ENCODE measurements at regions not wholly inside any gene's neighbourhood (a gene's known extent, or its start where the extent isn't known, plus 50 kb on each side); places are given as distances from the start of the nearest gene placed in this dataset.
"Not testable (repeated sequence)": the region's sequence is repeated elsewhere in the genome, so short reads cannot be mapped to it uniquely, and the experiment has no call there.

DNA sequence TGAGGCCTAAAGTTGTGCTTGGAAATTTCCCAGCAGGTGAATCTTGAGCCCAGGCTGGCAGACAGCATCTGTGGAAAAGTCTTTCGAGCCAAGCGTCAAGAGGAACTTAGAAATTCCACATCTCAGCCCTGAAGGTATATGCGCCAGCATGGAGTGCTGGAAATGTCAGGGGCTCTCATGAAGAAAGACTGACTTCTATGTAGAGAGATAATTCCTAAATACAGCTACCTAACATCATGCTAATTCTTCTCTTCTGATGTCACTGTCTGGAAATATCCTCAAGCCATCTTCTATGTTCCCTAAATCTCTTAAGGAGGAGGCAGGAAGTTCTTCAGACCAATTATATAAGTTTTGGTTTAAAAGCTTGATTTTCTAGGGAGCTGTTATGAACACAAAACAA lies 492.4 kb upstream of the MARCKS start:
- DNase-seq (ENCODE audit: low spot score), result no peak

DNA sequence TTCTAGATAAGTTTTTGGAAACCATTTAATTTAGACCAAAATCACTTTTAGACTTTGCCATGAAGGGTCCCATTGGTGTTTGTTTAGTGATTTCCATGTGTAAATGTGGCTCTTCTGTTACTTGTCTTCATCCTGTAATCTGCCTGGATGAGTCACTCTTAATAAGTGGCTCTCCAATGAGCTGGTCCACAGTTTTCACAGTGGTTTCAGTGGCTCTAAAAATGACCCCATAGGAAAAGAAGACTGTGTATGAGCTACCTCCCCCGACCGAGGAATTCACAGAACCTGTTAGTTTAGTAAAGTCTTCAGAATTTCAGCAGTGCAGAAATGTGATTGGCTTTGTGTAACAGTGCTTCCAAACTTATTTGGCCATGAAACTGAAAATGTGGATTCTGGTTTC lies 492.0 kb upstream of the MARCKS start:
- no peak for DNase-seq (ENCODE audit: low spot score)

DNA sequence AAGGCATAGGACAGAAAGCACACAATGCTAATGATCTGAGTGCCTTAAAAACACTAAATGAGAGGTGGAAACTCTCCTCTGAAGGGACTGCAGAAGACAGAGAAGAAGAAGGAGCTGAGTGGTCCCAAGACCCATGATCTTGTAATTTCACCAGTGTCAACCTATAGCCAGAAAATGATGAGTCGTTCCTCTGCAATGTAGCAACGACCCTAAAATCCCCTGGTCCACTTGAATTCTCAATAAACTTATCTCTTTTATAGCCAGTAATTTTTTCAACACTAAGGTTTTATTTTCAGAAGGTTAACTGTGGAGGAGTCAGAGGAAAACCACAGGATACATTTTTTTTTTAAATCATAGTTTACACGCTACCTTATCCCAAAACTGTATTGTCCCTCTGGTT lies 490.6 kb upstream of the MARCKS start:
- no peak for DNase-seq (ENCODE audit: low spot score)

DNA sequence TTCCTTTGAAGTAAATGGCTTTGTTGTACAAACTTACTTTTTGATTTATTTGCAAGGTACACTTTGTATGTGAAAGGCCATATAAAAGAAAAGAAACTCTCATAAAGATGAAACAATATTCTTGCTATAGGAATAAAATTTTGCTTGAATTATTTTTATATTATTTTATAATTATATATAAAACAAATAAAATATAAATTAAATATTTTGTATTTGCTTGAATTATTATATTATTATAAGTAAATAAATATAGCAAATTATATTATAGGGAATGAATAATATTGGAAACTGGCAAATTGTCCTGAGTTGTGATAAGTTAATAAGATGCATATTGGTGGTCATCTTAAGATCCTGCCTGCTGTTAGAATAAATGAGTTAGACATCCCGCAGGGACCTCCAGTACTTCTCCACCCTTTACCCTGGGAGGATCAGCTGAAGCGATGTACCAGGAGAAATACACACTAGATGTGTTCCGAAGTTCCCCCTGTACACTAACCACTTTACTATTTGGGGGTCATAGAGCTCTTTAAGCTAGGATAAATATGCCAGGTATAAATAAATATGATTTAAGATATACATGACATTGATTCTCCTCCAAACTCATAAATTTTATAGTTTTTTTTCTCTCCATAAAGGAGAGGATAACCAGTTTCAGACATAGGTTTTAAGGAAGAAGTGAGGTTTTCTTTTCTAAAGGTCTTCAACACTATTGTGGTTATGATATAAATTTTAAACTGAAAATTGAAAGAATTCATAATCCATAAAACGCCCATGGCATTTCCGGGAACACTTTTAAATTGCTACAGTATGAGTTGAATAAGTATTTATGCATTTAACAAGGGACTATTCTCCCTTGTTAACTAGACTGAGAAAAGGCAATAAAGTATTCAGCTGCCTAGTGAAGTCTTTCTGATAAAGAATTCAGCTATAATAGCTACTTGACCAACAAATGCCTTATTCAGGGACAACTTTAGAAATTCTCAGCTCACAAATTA lies 486.3 kb upstream of the MARCKS start:
- DNase-seq (ENCODE audit: low spot score), result no peak

DNA sequence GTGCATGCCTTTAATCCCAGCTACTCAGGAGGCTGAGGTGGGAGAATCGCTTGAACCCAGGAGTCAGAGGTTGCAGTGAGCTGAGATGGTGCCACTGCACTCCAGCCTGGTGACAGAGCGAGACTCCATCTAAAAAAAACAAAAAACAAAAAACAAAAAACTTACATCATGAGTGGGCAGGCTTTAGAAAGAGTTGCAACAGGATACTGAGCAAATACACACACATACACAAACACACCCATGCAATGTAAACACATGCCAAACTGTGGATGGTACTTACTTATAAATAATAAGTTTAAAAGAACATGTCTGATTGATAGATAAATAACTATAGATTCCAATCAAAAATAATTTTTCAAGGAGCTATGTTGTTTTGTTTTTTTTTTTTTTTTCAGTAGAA lies 481.7 kb upstream of the MARCKS start:
- DNase-seq (ENCODE audit: low spot score), result not testable (repeated sequence)

DNA sequence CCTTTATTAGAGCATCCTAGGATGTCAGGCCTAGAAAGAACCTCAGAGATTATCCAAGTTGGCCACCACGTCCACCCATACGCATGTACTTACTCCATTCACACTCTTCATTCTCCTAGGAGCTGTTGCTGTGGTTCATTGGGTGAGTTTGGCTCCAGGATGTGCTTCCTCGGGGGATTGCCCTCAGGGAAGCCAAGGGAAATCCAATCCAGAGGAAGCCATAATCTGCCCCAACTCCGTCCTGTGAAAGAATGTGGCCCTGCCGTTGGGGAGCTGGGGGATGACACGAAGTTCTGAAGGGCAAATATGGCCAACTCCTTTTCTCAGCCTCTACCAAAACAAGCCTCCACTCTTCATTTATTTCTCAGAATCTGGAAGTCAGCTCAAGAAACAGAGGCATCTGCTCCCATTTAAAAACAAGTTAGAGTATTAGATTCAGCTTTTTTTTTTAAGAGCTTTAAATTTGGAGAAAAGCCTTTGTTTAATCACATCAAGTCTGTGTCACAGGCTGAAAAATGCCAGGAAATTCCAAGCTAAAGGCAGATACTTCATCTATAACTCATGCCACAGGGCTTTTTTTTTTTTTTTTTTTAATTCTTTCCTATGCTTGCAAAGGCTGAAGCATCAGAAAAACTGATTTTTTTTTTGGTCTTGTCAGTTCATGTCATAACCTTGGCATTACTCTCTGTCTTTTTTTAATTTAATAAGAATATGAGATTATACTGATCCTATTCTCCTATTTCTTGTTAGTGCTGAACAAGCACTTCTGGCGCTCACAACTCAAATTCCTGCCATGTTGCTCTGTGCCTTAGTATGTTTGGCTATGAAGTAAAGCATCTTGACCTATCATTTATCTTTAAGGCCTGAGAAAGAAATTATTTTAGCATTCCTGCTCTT lies 480.9 kb upstream of the MARCKS start:
- DNase-seq (ENCODE audit: low spot score), result no peak

DNA sequence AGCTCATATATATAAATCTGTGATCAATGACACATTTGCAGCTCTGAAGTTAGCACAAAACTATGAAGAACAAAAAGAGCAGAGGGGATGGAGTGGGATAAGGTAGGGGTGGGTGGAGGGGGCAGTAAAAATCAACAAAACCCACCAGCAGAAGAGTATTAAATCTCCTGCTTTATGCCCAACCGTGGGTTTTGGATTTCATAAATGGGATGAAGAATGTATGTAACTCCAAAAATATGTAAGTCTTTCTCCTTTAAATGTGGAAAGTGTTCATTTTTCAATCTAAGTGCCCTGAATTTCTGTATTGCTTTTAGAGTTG lies 480.3 kb upstream of the MARCKS start:
- DNase-seq (ENCODE audit: low spot score), result no peak

DNA sequence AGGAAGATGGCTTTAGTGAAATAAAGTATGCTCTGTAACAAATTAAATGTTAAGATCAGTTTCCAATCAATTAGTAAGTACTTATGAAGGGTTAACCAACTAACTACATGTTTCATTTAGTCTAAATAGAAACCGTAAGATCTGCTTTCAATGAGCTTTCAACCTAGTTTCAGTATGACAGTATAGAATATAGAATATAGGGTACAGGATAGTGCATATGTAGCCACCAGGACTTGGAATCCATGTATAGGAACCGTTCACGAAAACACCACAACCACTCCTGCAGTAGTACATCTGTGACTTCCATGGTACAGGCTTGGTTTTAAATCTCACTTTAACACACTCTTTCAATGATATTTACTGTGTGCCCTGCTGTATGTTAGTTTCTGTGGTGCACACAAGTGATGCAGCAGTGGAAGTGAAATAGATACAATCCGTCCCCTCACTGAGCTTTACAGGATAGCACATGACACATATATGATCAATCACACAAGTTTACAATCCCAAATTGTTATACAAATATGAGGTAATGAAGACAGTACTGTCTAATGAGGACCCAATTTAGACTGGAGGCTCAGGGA lies 479.7 kb upstream of the MARCKS start:
- DNase-seq (ENCODE audit: low spot score), result no peak

DNA sequence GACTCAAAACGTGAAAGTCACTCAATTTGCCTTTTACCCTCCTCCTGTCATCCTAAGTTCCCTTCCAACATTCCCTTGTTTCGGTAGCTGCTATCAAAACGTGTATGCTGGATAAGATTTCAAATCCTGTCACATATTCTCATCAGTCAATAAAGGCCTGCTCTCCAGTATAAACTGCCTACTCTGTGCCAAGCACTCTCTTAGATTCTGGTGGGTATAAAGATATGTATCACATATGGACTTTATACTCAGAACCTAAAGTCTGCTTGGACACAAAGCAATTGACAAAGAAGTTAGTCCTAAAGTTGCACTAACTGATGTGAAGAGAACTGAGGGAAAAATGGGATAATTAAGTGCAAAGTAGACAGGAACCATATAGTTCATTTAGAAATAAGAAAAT lies 476.6 kb upstream of the MARCKS start:
- DNase-seq (ENCODE audit: low spot score), result no peak

DNA sequence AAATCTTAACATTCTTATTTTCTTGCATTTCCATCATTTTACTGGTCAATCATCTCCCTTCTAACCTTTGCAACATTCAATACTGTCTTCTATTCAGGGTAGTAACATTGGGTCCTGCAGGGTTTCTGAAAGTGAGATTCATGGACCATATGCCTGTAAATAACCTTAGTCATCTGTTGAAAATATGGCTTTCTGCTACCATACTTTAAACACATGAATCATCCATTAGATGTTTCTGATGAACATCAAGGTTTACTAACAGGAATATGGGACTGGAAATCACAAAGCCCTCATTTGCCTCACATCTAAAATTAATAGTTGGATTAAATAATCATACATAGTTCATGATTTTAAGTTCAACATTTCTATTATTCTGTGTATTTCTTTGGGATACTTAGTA lies 475.9 kb upstream of the MARCKS start:
- no peak for DNase-seq (ENCODE audit: low spot score)

DNA sequence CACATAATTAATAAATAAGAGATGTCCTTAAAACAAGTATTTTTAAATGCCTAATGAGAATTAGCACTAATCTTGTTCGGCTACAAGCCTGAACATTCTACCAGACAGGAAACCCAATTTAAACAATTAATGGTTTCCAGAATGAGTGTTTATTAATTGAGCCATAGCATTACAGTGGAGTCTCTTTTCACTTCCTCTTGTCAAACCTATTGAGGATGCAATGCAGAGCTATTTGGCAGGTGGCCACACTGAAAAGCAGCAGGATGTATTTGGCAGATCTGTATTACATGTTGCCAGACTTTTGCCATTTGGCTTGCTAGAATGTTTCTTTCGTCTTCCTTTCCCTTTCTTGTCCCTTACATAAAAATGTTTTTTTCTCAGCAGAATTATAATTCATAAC lies 475.2 kb upstream of the MARCKS start:
- no peak for DNase-seq (ENCODE audit: low spot score)

DNA sequence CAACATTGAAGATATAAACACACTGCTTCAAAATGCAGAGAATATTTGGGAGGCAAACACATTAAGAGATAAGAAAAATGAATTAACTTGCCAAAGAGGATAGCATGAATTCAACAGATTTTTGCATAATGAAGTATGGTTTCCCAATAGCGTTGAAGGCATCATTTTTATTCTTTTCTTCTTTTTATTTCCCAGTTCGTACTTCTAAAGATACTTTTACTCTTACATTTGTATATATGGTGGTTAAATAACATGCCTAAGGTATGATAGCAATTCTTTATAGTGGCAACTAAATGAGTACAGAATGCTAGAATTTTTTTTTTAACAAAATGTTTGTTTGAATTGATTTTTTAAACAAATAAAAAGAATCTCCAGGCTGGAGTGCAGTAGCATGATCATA lies 473.4 kb upstream of the MARCKS start:
- no peak for DNase-seq (ENCODE audit: low spot score)

DNA sequence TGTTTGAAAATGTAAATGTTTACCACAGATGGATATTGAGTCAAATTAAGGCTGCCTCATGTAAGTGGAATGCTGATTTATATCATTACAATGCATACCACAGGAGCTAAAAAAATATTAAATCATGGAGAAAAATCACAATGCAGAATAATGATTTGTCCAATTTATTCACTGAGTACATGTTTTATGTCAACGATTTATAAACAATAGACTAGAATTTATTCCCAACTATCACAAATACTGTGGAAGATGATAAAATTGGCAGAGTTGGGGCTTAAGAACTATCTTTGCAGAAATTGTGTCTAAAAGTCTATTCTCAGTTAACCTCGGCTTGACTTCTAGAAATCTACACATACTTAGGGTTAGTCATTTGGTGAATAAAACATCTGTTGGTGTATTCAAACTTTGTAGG lies 472.1 kb upstream of the MARCKS start:
- DNase-seq (ENCODE audit: low spot score), result no peak

DNA sequence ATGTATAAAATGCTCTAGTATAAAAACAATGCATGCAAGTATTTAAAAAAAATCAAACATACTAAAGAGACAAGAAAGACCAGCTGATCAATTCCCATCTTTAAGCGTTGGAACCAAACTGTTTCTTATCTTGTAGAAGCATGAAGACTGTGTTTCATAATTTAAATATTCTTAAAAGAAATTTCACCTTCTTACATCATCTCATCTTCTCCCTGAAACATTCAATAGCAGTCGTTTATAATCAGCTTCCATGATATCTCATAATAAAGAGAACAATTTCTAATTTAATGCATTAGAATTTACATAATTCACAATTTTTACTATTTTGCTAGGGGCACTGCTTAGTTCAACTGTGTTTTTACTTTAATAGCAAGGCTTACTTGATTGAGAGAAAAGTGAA lies 468.1 kb upstream of the MARCKS start:
- DNase-seq (ENCODE audit: low spot score), result no peak

DNA sequence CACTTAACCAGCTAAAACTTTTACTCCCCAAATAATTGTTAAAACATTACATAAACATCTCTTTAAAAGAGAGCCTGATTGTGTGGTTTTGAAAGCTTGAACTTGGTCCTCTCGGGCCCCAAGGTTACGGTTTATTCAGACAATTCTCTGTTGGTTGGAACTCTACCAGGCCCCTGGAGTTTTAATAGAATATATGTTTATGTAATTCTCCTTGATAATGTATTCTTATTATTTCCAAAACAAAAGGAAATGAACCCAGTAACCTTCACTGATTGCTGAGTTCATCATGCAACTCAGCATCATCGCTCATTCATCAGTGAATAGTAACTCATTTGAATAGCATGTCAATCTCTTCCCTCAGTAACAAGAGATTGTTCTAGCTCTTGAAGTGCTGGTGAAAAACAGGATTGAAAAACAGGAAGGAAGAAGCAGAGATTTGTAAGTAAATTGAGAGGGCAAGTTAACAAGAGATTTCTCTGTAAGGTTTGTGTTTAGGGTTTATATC lies 464.5 kb upstream of the MARCKS start:
- DNase-seq (ENCODE audit: low spot score), result no peak

DNA sequence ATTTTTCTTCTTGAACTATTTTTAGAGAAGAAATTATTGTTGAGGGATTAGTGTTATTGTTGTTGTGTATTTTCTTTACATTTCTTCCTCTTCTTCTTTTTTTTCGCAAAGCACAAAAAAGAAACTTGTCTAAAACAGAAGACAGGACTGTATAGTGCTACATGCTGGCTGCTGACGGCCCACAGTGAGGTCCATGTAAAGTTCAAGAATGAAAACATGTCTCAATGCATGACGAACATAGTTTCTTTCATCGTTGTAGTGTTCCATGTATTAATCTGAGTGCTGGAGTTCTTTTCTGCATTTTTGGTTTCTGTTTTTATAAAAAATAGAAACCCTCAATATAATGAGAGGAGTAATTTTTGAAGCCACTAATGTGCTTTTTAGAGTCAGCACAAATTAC lies 462.9 kb upstream of the MARCKS start:
- DNase-seq (ENCODE audit: low spot score), result no peak

DNA sequence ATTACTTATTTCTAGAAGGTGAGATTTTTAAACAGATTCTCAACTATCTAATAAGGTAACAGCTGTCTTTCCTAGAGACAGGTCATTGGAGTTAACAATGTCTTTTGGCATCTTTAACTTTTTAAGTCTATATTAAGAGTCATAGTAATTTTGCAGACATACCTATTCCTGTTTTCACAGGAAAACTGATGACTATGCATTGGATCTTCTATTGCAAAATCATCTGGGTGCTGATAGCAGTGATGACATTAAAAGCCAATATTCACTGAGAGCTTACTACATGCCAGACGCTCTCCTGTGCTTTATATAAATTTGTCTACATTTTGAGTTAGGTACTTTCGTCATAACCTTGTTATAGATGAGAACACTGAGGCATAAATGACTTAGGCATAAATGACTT lies 462.4 kb upstream of the MARCKS start:
- DNase-seq (ENCODE audit: low spot score), result no peak

DNA sequence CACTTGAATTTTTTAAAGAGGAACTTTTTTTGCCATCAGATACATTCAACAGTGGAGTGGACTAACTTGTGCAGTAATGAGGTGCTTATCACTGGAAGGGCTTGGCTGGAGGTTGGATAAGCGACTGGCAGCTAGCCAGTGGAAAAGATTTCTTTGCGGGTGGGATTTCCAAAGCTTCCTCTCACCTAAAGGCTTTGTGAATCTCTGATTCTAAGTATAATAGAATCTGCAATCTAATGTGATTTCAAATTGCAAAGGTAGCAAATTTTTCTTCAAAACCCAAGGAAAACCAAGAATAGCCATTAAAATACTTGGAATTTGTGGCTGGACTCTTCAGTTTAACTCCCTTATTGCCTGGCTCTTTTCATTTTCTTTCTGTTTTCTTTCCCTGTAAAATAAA lies 460.4 kb upstream of the MARCKS start:
- DNase-seq (ENCODE audit: low spot score), result no peak

DNA sequence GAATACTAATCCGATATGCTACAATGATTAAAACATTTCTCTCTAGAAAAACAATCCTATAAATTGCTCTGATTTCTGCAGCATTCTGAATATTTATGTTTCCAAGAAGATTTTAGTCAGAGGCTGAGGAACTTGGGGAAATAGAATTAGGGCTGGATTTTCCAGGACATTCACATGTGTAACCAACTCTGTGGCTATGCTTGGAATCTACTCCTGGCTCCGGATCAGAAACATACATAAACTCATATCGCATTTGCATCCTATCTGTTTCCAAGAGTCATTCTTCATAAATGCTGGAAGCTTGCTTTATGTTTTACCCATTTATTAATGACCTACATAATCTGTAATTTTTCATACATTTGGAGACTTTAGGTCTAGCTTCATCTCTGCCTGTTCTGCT lies 459.9 kb upstream of the MARCKS start:
- DNase-seq (ENCODE audit: low spot score), result no peak

DNA sequence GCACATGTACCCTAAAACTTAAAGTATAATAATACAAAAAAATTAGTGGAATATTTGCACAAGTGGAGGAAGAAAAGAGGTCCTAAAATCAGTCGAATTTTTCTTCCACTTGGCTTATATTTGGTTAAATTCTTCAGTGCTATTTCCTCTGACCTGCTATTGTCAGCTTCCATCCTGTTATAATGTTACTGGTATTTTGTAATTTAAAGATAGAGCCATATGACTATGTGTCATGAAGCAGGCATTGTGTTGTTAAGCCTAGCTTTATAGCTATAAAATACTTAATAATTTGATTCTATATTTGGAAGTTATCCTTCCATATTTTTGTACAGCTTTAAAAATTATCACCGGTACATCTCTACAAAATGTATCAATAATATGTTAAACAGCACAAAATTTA lies 455.9 kb upstream of the MARCKS start:
- no peak for DNase-seq (ENCODE audit: low spot score)

DNA sequence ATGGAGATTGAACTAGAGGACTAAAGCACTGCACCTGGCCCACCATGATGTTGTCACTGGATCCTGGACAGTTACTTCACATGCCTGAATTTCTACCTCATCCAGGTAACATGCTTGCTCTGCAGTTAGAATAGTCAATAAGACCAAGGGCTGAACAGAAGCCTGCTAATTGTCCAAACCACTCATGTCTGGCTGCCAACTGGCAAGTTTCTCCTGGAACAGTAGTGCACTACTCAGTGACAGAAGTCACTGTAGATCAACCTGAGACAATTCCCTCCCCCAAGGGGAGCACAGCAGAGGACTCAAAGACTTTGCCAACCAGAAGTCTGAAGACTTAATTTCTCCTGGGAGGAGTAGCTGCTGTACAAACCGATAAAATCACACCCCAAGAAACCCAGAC lies 454.6 kb upstream of the MARCKS start:
- peak; percentile 36 for DNase-seq (ENCODE audit: low spot score)

DNA sequence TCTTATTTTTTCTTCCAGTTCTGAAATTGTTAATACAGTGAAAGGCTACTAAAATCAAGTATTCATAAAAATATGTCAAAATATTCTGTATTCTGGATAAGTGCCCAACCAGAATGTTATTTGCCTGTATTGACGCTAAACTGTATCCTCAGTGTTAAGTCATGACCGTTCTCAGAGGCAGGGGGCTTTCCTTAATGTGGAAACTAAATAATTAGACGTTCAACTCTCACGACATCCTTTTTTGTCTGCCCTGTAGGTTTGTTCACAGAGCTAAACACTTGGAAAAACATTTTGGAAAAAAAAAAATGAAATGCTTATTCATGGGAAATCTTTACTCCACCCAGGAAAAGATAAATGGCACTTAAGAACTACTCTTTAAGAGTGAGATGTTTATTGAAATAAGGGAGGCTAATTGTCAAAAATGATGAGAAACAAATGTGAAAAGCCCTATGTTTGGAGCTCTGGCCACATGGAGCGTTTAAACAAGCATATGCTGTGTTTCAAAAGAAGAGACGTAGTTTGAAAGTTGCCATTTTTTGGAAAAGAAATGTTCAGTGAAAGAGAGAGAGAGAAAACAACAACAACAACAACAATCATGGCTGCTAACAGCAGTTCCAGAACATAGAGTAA lies 453.1 kb upstream of the MARCKS start:
- DNase-seq (ENCODE audit: low spot score), result no peak
